HEK293 (cell line): ENCODE measurements at regions not wholly inside any gene's neighbourhood (a gene's known extent, or its start where the extent isn't known, plus 50 kb on each side); places are given as distances from the start of the nearest gene placed in this dataset.

Experiments used
- CTCF ChIA-PET: fragments of 350-600 bp; formaldehyde crosslinking; extraction: SDS; loops from one replicate; lab custom pipeline; 2021; ENCODE audit warnings: antibody characterized with exemption; lab: Yijun Ruan, JAX
- POLR2A ChIA-PET: fragments of 300-600 bp; formaldehyde crosslinking; extraction: SDS; loops from one replicate; lab custom pipeline; 2020; ENCODE audit warnings: antibody characterized with exemption, inconsistent platforms; lab: Yijun Ruan, JAX
- H3K27ac ChIP-seq: fragments of 200-500 bp; sonication (Bioruptor generic); 2 replicates; pipeline ENCODE4 v1.5.1; 2014; ENCODE audit warnings: low read depth, low read length, control low read depth, inconsistent platforms; ENCODE audit errors: extremely low read depth
- H3K36me3 ChIP-seq, 2 experiments: fragments of 200-500 bp in 1 of 2; sonication (Bioruptor generic) in 1 of 2; 1 replicate in 1 of 2; 2 replicates in 1 of 2; pipeline ENCODE4 v1.5.1; 2014 to 2017; ENCODE audit warnings: inconsistent platforms in 2 of 2, low read length in 2 of 2; ENCODE audit not compliant: control insufficient read depth in 2 of 2, insufficient read depth in 1 of 2
- H3K4me1 ChIP-seq: fragments of 200-500 bp; sonication (Bioruptor generic); 2 replicates; pipeline ENCODE4 v1.5.1; 2014; ENCODE audit warnings: mild to moderate bottlenecking, low read length, inconsistent platforms; ENCODE audit not compliant: control insufficient read depth, insufficient read depth
- H3K4me3 ChIP-seq: 2 replicates; pipeline ENCODE4 v1.5.1; 2011; ENCODE audit warnings: low read depth, mild to moderate bottlenecking, control low read depth, low read length, moderate library complexity
- H3K9me3 ChIP-seq: fragments of 200-500 bp; sonication (Bioruptor generic); 2 replicates; pipeline ENCODE4 v1.5.1; 2014; ENCODE audit warnings: low read depth, low read length, inconsistent platforms; ENCODE audit not compliant: control insufficient read depth, insufficient read depth
- ELK4 ChIP-seq: IDR thresholded peaks from 2 replicates; pipeline ENCODE4 v1.6.1; 2011; ENCODE audit warnings: mild to moderate bottlenecking, low read depth, low read length, borderline replicate concordance
- GLIS2 ChIP-seq: fragments of 450-650 bp; formaldehyde crosslinking; IDR thresholded peaks from 2 replicates; pipeline ENCODE4 v1.5.1; 2016; ENCODE audit warnings: missing biosample characterization, missing genetic modification characterization
- MYNN ChIP-seq: fragments of 450-650 bp; formaldehyde crosslinking; IDR thresholded peaks from 2 replicates; pipeline ENCODE4 v1.5.1; 2016; ENCODE audit warnings: missing biosample characterization, missing genetic modification characterization, borderline replicate concordance
- ZBTB48 ChIP-seq: fragments of 450-650 bp; formaldehyde crosslinking; IDR thresholded peaks from 2 replicates; pipeline ENCODE4 v1.5.1; 2016; ENCODE audit warnings: missing biosample characterization, missing genetic modification characterization
- ZBTB7A ChIP-seq: fragments of 450-650 bp; formaldehyde crosslinking; IDR thresholded peaks from 2 replicates; pipeline ENCODE4 v1.5.1; 2016; ENCODE audit warnings: low read depth, missing biosample characterization, missing genetic modification characterization
- ZIC2 ChIP-seq: fragments of 450-650 bp; formaldehyde crosslinking; IDR thresholded peaks from 2 replicates; pipeline ENCODE4 v1.5.1; 2016; ENCODE audit warnings: missing biosample characterization, missing genetic modification characterization
- ZNF114 ChIP-seq: fragments of 450-650 bp; formaldehyde crosslinking; IDR thresholded peaks from 2 replicates; pipeline ENCODE4 v1.5.0; 2017; ENCODE audit warnings: missing biosample characterization, missing genetic modification characterization
- ZNF221 ChIP-seq: fragments of 450-650 bp; formaldehyde crosslinking; IDR thresholded peaks from 2 replicates; pipeline ENCODE4 v1.5.1; 2017; ENCODE audit warnings: missing biosample characterization, missing genetic modification characterization, borderline replicate concordance
- ZNF292 ChIP-seq: fragments of 450-650 bp; formaldehyde crosslinking; IDR thresholded peaks from 2 replicates; pipeline ENCODE4 v1.5.1; 2016; ENCODE audit warnings: low read depth, missing biosample characterization, missing genetic modification characterization, borderline replicate concordance
- ZNF302 ChIP-seq: fragments of 450-650 bp; formaldehyde crosslinking; IDR thresholded peaks from 2 replicates; pipeline ENCODE4 v1.5.1; 2016; ENCODE audit warnings: missing biosample characterization, missing genetic modification characterization, low read depth
- ZNF324 ChIP-seq: fragments of 450-650 bp; formaldehyde crosslinking; IDR thresholded peaks from 2 replicates; pipeline ENCODE4 v1.5.1; 2016; ENCODE audit warnings: missing biosample characterization, missing genetic modification characterization
- ZNF341 ChIP-seq: fragments of 450-650 bp; formaldehyde crosslinking; IDR thresholded peaks from 2 replicates; pipeline ENCODE4; 2016; ENCODE audit warnings: low read depth, missing biosample characterization, missing genetic modification characterization
- ZNF561 ChIP-seq: fragments of 450-650 bp; IDR thresholded peaks from 2 replicates; pipeline ENCODE4 v1.5.1; 2018; ENCODE audit warnings: missing biosample characterization, missing genetic modification characterization, borderline replicate concordance
- ZNF571 ChIP-seq: fragments of 450-650 bp; formaldehyde crosslinking; IDR thresholded peaks from 2 replicates; pipeline ENCODE4 v1.5.0; 2017; ENCODE audit warnings: missing biosample characterization, missing genetic modification characterization
- ZNF624 ChIP-seq: fragments of 450-650 bp; formaldehyde crosslinking; IDR thresholded peaks from 2 replicates; pipeline ENCODE4 v1.5.1; 2017; ENCODE audit warnings: missing biosample characterization, missing genetic modification characterization
- ZNF660 ChIP-seq: fragments of 450-650 bp; IDR thresholded peaks from 2 replicates; pipeline ENCODE4 v1.5.1; 2018; ENCODE audit warnings: missing biosample characterization, mild to moderate bottlenecking, missing genetic modification characterization
- ZNF664 ChIP-seq: fragments of 450-650 bp; formaldehyde crosslinking; IDR thresholded peaks from 2 replicates; pipeline ENCODE4 v1.5.1; 2016; ENCODE audit warnings: missing biosample characterization, missing genetic modification characterization
- ZNF76 ChIP-seq: fragments of 450-650 bp; formaldehyde crosslinking; IDR thresholded peaks from 2 replicates; pipeline ENCODE4; 2016; ENCODE audit warnings: low read depth, missing biosample characterization, missing genetic modification characterization, borderline replicate concordance
- ZNF792 ChIP-seq: fragments of 450-650 bp; formaldehyde crosslinking; IDR thresholded peaks from 2 replicates; pipeline ENCODE4 v1.5.1; 2016; ENCODE audit warnings: missing biosample characterization, missing genetic modification characterization
- TF ChIP-seq, protein P1 (sequence below): fragments of 450-650 bp; formaldehyde crosslinking; IDR thresholded peaks from 2 replicates; pipeline ENCODE4 v1.5.1; 2016; ENCODE audit warnings: missing biosample characterization, missing genetic modification characterization, low read depth
- TF ChIP-seq, protein P2 (sequence below): fragments of 450-650 bp; formaldehyde crosslinking; IDR thresholded peaks from 2 replicates; pipeline ENCODE4 v1.5.1; 2016; ENCODE audit warnings: missing biosample characterization, missing genetic modification characterization, borderline replicate concordance
- TF ChIP-seq, protein P3 (sequence below): fragments of 450-650 bp; formaldehyde crosslinking; IDR thresholded peaks from 2 replicates; pipeline ENCODE4 v1.5.1; 2016; ENCODE audit warnings: missing biosample characterization, missing genetic modification characterization

DNA sequence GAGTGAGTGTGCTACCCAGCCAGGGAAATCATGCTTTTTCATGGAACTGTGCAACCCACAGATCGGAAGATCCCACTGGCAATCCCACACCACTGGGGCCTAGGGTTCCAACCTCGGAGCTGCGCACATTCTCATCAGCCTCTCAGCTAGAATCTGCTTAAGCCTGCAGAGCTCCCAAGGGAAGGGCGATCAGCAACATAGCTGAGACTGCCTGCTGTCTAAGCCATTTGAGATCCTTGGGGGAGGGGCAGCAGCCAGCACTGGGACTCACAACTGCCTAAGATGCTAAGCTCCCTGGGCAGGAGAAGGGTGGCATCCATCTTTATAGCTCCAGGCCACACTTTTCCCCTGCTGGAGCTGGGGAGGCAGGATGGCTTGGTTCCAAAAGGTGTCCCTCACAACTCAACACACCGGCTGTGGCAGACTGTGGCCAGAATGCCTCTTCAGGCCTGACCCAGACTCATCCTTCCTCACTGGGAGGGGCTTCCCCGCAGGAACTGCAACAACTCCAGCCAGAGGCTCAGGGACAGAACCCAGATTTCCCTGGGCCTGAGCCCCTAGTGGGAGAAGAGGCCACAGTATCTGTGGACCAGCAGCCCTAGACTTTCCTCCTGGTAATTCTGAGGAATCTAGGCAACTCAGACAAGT lies 1133.3 kb upstream of the PIK3C3 start (continued):
- TF ChIP-seq, protein P1, sequence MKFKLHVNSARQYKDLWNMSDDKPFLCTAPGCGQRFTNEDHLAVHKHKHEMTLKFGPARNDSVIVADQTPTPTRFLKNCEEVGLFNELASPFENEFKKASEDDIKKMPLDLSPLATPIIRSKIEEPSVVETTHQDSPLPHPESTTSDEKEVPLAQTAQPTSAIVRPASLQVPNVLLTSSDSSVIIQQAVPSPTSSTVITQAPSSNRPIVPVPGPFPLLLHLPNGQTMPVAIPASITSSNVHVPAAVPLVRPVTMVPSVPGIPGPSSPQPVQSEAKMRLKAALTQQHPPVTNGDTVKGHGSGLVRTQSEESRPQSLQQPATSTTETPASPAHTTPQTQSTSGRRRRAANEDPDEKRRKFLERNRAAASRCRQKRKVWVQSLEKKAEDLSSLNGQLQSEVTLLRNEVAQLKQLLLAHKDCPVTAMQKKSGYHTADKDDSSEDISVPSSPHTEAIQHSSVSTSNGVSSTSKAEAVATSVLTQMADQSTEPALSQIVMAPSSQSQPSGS (tag by site-specific recombination) = no peak
- TF ChIP-seq ZNF292 = no peak
- TF ChIP-seq ZNF561 (tag by site-specific recombination) = no peak
- no peak for TF ChIP-seq ZNF571 (tag by site-specific recombination)
- no peak for TF ChIP-seq ZNF664 (tag by site-specific recombination)
- no peak for TF ChIP-seq ZBTB48 (tag by site-specific recombination)
- TF ChIP-seq ZNF114 (tag by site-specific recombination) = no peak

GRCh38 chr18:40812981-40813515 lies 1142.0 kb upstream of the PIK3C3 start:
- POLR2A ChIA-PET = no interaction called here
- CTCF ChIA-PET = no interaction called here
- H3K36me3 ChIP-seq = no peaks in the 10 kb centered on the region
- no peak overlapping the region for H3K4me3 ChIP-seq
- TF ChIP-seq ZNF302 (tag by site-specific recombination) (no peak), ZNF624 (no peak), ZNF221 (tag by site-specific recombination) (no peak), ZIC2 (tag by site-specific recombination) (no peak)
- TF ChIP-seq, protein P2, sequence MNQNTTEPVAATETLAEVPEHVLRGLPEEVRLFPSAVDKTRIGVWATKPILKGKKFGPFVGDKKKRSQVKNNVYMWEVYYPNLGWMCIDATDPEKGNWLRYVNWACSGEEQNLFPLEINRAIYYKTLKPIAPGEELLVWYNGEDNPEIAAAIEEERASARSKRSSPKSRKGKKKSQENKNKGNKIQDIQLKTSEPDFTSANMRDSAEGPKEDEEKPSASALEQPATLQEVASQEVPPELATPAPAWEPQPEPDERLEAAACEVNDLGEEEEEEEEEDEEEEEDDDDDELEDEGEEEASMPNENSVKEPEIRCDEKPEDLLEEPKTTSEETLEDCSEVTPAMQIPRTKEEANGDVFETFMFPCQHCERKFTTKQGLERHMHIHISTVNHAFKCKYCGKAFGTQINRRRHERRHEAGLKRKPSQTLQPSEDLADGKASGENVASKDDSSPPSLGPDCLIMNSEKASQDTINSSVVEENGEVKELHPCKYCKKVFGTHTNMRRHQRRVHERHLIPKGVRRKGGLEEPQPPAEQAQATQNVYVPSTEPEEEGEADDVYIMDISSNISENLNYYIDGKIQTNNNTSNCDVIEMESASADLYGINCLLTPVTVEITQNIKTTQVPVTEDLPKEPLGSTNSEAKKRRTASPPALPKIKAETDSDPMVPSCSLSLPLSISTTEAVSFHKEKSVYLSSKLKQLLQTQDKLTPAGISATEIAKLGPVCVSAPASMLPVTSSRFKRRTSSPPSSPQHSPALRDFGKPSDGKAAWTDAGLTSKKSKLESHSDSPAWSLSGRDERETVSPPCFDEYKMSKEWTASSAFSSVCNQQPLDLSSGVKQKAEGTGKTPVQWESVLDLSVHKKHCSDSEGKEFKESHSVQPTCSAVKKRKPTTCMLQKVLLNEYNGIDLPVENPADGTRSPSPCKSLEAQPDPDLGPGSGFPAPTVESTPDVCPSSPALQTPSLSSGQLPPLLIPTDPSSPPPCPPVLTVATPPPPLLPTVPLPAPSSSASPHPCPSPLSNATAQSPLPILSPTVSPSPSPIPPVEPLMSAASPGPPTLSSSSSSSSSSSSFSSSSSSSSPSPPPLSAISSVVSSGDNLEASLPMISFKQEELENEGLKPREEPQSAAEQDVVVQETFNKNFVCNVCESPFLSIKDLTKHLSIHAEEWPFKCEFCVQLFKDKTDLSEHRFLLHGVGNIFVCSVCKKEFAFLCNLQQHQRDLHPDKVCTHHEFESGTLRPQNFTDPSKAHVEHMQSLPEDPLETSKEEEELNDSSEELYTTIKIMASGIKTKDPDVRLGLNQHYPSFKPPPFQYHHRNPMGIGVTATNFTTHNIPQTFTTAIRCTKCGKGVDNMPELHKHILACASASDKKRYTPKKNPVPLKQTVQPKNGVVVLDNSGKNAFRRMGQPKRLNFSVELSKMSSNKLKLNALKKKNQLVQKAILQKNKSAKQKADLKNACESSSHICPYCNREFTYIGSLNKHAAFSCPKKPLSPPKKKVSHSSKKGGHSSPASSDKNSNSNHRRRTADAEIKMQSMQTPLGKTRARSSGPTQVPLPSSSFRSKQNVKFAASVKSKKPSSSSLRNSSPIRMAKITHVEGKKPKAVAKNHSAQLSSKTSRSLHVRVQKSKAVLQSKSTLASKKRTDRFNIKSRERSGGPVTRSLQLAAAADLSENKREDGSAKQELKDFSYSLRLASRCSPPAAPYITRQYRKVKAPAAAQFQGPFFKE = no peak
- TF ChIP-seq, all 188 proteins: peak for 0
- H3K9me3 ChIP-seq = no peaks in the 10 kb centered on the region
- H3K4me1 ChIP-seq = no peaks in the 10 kb centered on the region
- H3K27ac ChIP-seq = no peak overlapping the region

DNA sequence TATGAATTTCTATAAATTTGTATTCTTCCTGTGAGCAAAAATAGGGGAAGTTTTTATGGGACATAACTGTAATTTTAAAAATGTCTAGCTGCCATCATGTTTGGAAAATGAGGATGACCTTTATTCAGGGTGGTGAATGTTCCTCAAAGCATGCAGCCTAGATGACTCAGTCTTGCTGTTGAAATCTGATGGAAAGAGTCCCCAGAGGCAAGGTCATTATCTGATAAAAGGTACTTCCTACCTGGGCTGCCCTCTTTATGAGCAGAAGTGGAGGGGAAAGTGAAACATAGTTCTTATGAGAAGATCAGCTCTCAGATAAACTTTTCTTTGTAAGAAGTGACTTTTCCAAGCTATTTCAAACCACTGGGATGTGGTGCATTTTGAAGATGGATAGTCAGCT lies 1144.7 kb upstream of the PIK3C3 start:
- POLR2A ChIA-PET = no interaction called here
- Histone ChIP-seq H3K9me3 (no peaks in the 10 kb centered on the region), H3K27ac (no peak overlapping the region), H3K4me3 (no peak overlapping the region), H3K36me3 (no peaks in the 10 kb centered on the region), H3K4me1 (no peaks in the 10 kb centered on the region)
- CTCF ChIA-PET = interaction anchor here (1.0 kb wide), 1 partner anchor 13 kb away, joined by 3 read pairs; no protein-coding TSS in a partner anchor
- TF ChIP-seq MYNN (tag by site-specific recombination) (no peak), ELK4 (no peak), ZBTB7A (tag by site-specific recombination) (no peak), ZNF76 (no peak), GLIS2 (tag by site-specific recombination) (no peak), ZNF660 (tag by site-specific recombination) (no peak), ZNF792 (tag by site-specific recombination) (no peak), ZNF341 (tag by site-specific recombination) (no peak), ZNF324 (no peak)
- TF ChIP-seq, protein P3, sequence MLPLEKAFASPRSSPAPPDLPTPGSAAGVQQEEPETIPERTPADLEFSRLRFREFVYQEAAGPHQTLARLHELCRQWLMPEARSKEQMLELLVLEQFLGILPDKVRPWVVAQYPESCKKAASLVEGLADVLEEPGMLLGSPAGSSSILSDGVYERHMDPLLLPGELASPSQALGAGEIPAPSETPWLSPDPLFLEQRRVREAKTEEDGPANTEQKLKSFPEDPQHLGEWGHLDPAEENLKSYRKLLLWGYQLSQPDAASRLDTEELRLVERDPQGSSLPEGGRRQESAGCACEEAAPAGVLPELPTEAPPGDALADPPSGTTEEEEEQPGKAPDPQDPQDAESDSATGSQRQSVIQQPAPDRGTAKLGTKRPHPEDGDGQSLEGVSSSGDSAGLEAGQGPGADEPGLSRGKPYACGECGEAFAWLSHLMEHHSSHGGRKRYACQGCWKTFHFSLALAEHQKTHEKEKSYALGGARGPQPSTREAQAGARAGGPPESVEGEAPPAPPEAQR (tag by site-specific recombination) = no peak
